HG03139 (cell line): ENCODE measurements at regions not wholly inside any gene's neighbourhood (a gene's known extent, or its start where the extent isn't known, plus 50 kb on each side); places are given as distances from the start of the nearest gene placed in this dataset.
"Not testable (repeated sequence)": the region's sequence is repeated elsewhere in the genome, so short reads cannot be mapped to it uniquely, and the experiment has no call there.

ENCODE experiments used
- ATAC-seq: cut with Tn5 transposase; IDR thresholded peaks from one replicate; pipeline ENCODE4 v1.9.1; 2021; ENCODE audit not compliant: unreplicated experiment

DNA sequence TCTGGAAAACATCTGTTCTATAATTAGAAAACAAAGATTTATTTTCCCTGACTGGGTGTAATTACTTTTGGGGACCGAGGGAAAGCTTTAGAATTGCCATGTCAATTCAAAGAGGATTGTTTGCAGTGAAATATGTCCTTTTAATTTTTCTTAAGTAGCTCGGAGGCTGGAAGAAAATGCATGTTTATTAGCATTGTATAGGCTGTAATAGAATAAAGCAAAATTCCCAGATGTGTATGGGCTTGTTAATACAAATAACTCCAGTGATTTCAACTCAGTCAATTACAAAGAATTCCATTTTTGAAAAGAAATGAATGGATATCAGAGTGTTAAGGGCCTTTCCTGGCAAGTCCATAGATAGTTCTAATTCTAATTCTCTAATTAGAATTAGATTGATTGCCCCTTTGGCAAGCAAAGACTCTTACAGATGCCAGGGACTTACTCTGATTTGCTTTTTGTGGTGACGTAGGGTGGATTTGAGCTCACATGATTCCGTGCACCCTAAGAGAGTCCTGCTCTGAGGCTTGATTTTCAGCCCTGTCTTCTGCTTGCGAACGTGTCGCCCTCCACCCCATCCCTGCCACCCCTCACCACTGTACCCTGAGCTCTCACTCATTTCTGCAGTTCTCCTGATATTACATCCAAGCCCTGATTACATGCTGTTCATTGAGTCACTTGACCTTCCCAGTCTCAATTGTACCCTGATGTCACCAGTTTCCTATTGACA is 70.0 kb upstream of the FAM20A start:
- no peak for ATAC-seq

DNA sequence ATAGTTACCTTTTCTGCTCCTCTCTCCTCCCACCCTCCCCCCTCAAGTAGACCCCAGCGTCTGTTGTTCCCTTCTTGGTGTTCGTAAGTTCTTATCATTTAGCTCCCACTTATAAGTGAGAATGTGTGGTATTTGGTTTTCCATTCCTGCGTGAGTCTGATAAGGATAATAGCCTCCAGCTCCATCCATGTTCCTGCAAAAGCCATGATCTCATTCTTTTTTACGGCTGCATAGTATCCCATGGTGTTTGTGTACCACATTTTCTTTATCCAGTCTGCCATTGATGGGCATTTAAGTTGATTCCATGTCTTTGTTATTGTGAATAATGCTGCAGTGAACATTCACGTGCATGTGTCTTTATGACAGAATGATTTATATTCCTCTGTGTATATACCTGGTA is 65.3 kb upstream of the FAM20A start:
- ATAC-seq, result not testable (repeated sequence)

DNA sequence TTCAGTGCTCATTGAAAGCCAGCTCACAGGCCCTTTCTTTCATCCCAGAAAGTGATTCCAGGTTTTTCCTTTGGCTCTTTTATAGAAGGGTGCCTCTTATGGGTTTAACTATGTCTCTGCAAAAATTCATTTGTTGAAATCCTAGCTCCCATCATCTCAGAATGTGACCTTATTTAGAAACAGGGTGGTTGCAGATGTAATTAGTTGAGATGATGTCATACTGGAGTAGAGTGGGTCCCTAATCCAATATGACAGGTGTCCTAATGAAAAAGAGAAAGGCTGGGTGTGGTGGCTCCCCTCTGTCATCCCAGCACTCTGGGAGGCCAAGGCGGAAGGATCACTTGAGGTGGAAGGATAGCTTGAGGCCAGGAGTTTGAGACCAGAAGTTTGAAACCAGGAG is 64.2 kb upstream of the FAM20A start:
- ATAC-seq, result no peak

- no peak for ATAC-seq
Observed at GRCh38 chr17:68662479-68662878, 61.3 kb upstream of the FAM20A start.

DNA sequence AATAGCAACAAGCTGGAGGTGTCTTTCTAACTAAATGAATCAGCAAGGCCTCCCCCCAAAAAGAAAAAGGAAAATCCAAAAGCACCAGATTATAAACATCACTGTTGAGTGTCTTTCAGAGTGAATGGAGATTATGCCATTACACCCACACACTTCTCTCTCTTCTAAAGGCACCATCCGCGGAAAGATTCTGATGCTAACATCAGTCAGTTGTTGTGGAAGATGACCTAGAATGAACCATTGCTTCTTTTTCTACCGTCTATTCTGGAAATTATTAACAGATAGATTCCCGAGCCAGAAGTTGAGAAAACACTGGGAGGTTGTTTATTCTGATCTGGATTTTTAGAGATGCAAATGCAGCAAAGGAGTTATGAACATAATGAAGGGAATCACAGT is 60.9 kb upstream of the FAM20A start:
- ATAC-seq, result no peak

DNA sequence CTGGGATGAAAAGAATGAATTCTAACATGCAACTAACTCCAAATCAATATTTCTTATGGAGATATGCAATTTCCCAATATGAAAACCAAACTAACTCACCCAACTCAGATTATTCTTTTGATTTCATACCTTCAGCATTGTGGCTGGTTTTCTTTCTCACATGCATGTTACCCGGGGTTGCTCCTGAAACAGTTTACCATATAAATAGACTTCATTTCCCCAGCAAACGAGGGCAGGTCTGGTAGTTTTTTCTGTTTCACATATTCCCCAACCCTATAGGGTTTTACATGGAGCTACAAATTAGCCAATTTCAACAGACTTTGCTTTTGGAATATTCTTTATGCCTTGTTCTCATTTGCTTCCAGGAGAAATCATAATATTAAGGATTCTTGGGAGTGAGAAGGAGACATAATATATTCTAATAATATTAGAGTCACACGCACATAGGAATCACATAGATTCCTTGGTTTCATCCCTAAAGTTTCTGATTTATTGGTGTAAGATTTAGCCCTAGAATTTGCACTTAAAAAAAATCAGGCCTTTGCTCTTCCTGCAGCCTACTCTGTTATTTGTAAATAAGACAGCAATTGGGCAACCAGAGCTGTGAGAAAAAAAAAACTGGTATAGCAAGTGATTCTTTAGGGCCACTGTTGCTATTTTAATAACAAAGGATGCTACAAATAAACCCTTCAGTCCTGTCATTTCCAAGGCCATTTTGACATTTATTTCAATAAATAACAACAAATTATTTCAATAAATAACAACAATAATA is 60.3 kb upstream of the FAM20A start:
- no peak for ATAC-seq

DNA sequence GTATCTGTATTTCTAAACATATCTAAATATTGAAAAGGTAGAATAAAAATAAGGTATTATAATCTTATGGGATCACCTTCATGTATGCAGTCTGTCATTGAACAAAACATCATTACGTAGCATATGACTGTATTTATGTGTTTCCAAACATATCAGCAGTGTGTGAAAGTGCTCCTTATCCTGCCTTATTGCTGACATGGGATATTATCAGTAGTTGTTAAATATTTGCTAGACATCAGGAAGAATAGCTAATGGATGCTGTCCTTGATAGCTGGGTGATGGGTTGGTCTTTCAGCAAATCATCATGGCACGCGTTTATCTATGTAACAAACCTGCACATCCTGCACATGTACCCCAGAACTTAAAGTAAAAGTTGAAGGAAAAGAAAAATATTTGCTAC is 59.1 kb upstream of the FAM20A start:
- no peak for ATAC-seq

- no peak for ATAC-seq
Observed at GRCh38 chr17:68658999-68659780, 58.0 kb upstream of the FAM20A start.

GRCh38 chr17:68657576-68657975 is 56.4 kb upstream of the FAM20A start:
- ATAC-seq, result no peak

DNA sequence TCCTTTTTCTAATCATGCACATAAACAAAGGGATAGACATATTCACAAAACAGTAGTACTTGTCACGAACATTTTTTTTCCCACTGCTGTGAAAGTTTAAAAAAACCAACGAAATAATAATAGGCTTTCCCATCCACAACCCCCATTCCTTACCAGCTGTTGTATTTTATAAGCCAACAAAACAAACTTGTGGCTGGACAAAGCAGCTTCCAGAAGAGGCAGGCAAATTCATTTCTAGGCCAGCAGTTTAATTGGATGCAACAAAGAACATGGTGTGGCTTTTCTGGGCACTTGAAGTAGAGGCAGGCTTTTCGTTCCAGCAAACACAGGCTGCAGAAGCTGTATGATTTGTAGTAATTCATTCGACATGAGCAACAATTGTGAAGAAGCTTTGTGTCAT is 56.0 kb upstream of the FAM20A start:
- no peak for ATAC-seq

- no peak for ATAC-seq
Observed at GRCh38 chr17:68656666-68657065, 55.5 kb upstream of the FAM20A start.
